Activated B cell treated with CpG ODN at 0.5 μM for 24 hours (primary cell): ENCODE measurements at regions not wholly inside any gene's neighbourhood (a gene's known extent, or its start where the extent isn't known, plus 50 kb on each side); places are given as distances from the start of the nearest gene placed in this dataset.

Experiments used
- ATAC-seq: fragments of 200-7000 bp; cut with Tn5 transposase; one replicate; pipeline ENCODE4 v1.10.0; 2021; ENCODE audit warnings: low read depth, mild to moderate bottlenecking, moderate library complexity
- CTCF ChIA-PET: fragments of 350-600 bp; sonication (Branson Sonifier 250); formaldehyde crosslinking; loops from one replicate; lab custom pipeline; 2021; ENCODE audit warnings: antibody characterized with exemption; lab: Charles Lee
- POLR2A ChIA-PET: fragments of 350-600 bp; sonication (Branson Sonifier 250); formaldehyde crosslinking; loops from one replicate; lab custom pipeline; 2021; ENCODE audit warnings: antibody characterized with exemption; lab: Charles Lee
- DNase-seq: peaks from one replicate; pipeline ENCODE4 v3.0.0; 2022
- H3K27ac Mint-ChIP-seq: one replicate; pipeline ENCODE4 v1.8.0; 2020; ENCODE audit warnings: mixed read lengths
- H3K27me3 Mint-ChIP-seq: one replicate; pipeline ENCODE4 v1.8.0; 2021; ENCODE audit warnings: mixed read lengths
- H3K36me3 Mint-ChIP-seq: one replicate; pipeline ENCODE4 v1.8.0; 2021; ENCODE audit warnings: low read depth, mixed read lengths
- H3K4me1 Mint-ChIP-seq: one replicate; pipeline ENCODE4 v1.8.0; 2021; ENCODE audit warnings: mixed read lengths
- H3K4me3 Mint-ChIP-seq: one replicate; pipeline ENCODE4 v1.8.0; 2020; ENCODE audit warnings: mild to moderate bottlenecking, mixed read lengths
- H3K9me3 Mint-ChIP-seq: one replicate; pipeline ENCODE4 v1.8.0; 2020; ENCODE audit warnings: mixed read lengths
- CTCF ChIP-seq: fragments of 200-600 bp; IDR thresholded peaks from one replicate; pipeline ENCODE4 v1.8.0; 2022; ENCODE audit warnings: antibody characterized with exemption, mild to moderate bottlenecking
- intact Hi-C: fragments of 100-400 bp; cut with micrococcal nuclease; formaldehyde crosslinking; loops from one replicate; pipeline ENCODE4 v1.15.1; 2024

- DNase-seq (no peak), ATAC-seq (no peak)
- no peaks in the 10 kb centered on the region for H3K9me3 Mint-ChIP-seq
- ChIA-PET CTCF (no interaction called here), POLR2A (no interaction called here)
- H3K4me3 Mint-ChIP-seq = no peak overlapping the region
- intact Hi-C loops = no loop called here
- no peaks in the 10 kb centered on the region for H3K27me3 Mint-ChIP-seq
- H3K27ac Mint-ChIP-seq = no peak overlapping the region
- H3K36me3 Mint-ChIP-seq = no peaks in the 10 kb centered on the region
- peaks cover 41% of the 10 kb centered on the region for H3K4me1 Mint-ChIP-seq
- TF ChIP-seq CTCF = no peak
Measured at GRCh38 chr6:109303164-109303563, 79.1 kb downstream of the CD164 start.

- no peak overlapping the region for H3K4me3 Mint-ChIP-seq
Measured at GRCh38 chr6:109302176-109302575, 80.1 kb downstream of the CD164 start.

GRCh38 chr6:109301418-109301817 lies 80.8 kb downstream of the CD164 start:
- ATAC-seq (no peak), DNase-seq (no peak)
- Mint-ChIP-seq H3K27me3 (no peaks in the 10 kb centered on the region), H3K36me3 (no peaks in the 10 kb centered on the region), H3K4me1 (peaks cover 41% of the 10 kb centered on the region), H3K4me3 (no peak overlapping the region), H3K9me3 (no peaks in the 10 kb centered on the region), H3K27ac (no peak overlapping the region)
- ChIA-PET POLR2A (no interaction called here), CTCF (no interaction called here)
- no peak for TF ChIP-seq CTCF
- intact Hi-C loops = no loop called here

More at GRCh38 chr6:109302176-109302575, 80.1 kb downstream of the CD164 start:
- ATAC-seq (no peak), DNase-seq (no peak)
- ChIA-PET CTCF (no interaction called here), POLR2A (no interaction called here)
- no peak for TF ChIP-seq CTCF
- Mint-ChIP-seq H3K4me1 (peaks cover 41% of the 10 kb centered on the region), H3K27me3 (no peaks in the 10 kb centered on the region), H3K36me3 (no peaks in the 10 kb centered on the region), H3K9me3 (no peaks in the 10 kb centered on the region), H3K27ac (no peak overlapping the region)
- intact Hi-C loops = no loop called here

- no peak overlapping the region for H3K27ac Mint-ChIP-seq
- ChIA-PET POLR2A (no interaction called here), CTCF (no interaction called here)
- no peak overlapping the region for H3K4me3 Mint-ChIP-seq
- no peaks in the 10 kb centered on the region for H3K9me3 Mint-ChIP-seq
- DNase-seq (no peak), ATAC-seq (no peak)
- intact Hi-C loops = no loop called here
- no peaks in the 10 kb centered on the region for H3K36me3 Mint-ChIP-seq
- no peaks in the 10 kb centered on the region for H3K27me3 Mint-ChIP-seq
- peaks cover 37% of the 10 kb centered on the region for H3K4me1 Mint-ChIP-seq
- TF ChIP-seq CTCF = no peak
Measured at GRCh38 chr6:109300874-109301273, 81.4 kb downstream of the CD164 start.

- peaks cover 30% of the 10 kb centered on the region for H3K4me1 Mint-ChIP-seq
- H3K27ac Mint-ChIP-seq = no peak overlapping the region
- TF ChIP-seq CTCF = no peak
- POLR2A ChIA-PET = no interaction called here
- ATAC-seq (no peak), DNase-seq (no peak)
- no peaks in the 10 kb centered on the region for H3K9me3 Mint-ChIP-seq
- H3K4me3 Mint-ChIP-seq = no peak overlapping the region
- CTCF ChIA-PET = no interaction called here
- no peaks in the 10 kb centered on the region for H3K36me3 Mint-ChIP-seq
- intact Hi-C loops = no loop called here
- H3K27me3 Mint-ChIP-seq = no peaks in the 10 kb centered on the region
Measured at GRCh38 chr6:109299776-109300564, 82.3 kb downstream of the CD164 start.
